ENCODE measurements at regions not wholly inside any gene's neighbourhood (a gene's known extent, or its start where the extent isn't known, plus 50 kb on each side); places are given as distances from the start of the nearest gene placed in this dataset.

GRCh38 chr12:107844312-107844921 is 69.9 kb downstream of the ASCL4 start:
- H3K27me3 ChIP-seq (ENCODE audit: control insufficient read depth, insufficient read depth, low read length) = peaks cover 39% of the 10 kb centered on the region
- POLR2A ChIA-PET = no interaction called here
- no peak for DNase-seq (ENCODE audit: low read depth, low spot score)
- H3K4me3 ChIP-seq (ENCODE audit: low read depth, low read length) = no peak overlapping the region
- no peak overlapping the region for H3K27ac ChIP-seq (ENCODE audit: low read depth, low read length)
- H3K9me3 ChIP-seq (ENCODE audit: control insufficient read depth, insufficient read depth, low read length) = no peaks in the 10 kb centered on the region; the same call in 1 of the 2 replicates
- TF ChIP-seq, protein P1, sequence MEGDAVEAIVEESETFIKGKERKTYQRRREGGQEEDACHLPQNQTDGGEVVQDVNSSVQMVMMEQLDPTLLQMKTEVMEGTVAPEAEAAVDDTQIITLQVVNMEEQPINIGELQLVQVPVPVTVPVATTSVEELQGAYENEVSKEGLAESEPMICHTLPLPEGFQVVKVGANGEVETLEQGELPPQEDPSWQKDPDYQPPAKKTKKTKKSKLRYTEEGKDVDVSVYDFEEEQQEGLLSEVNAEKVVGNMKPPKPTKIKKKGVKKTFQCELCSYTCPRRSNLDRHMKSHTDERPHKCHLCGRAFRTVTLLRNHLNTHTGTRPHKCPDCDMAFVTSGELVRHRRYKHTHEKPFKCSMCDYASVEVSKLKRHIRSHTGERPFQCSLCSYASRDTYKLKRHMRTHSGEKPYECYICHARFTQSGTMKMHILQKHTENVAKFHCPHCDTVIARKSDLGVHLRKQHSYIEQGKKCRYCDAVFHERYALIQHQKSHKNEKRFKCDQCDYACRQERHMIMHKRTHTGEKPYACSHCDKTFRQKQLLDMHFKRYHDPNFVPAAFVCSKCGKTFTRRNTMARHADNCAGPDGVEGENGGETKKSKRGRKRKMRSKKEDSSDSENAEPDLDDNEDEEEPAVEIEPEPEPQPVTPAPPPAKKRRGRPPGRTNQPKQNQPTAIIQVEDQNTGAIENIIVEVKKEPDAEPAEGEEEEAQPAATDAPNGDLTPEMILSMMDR (IDR thresholded peaks at IDR 0.05; ENCODE audit: low read depth, low read length) = no peak
- CTCF ChIA-PET = no interaction called here

DNA sequence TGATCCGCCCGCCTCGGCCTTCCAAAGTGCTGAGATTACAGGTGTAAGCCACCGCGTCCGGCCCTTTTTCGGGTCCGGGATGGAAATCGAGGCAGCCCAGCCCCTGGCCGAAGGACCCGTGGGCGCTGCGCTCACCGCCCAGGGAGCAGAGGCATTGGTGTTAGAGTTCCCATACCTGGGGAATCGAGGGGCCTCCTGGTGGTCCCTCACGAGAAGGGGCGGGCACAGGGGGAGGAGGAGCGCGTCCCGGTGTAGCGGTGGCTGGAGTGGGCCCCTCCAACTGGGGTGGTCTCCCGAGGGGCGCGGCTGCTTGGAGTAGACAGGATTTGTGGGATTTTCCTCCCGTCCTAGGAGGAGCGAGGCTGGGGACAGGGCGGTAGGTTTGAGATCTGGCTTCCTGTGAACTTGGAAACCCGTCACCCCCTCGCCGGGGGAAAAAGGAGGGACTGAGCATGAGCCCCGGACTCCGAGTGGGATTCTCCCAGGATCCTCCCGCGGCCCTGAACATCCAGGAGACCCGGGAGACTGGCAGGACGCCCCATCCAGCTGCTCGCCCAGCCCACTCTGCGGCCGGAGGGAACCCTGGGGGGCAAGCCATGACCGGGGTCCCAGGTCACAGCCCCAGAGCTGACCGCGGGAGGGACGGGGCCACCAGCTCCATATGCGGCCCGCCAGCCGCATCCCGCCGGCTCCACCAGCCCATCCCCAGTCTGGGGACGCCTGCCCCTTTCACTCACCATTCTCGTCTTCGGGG is 70.9 kb downstream of the ASCL4 start:
- Histone ChIP-seq H3K27ac (ENCODE audit: low read depth, low read length) (no peak overlapping the region), H3K4me3 (ENCODE audit: low read depth, low read length) (no peak overlapping the region), H3K9me3 (ENCODE audit: control insufficient read depth, insufficient read depth, low read length) (no peaks in the 10 kb centered on the region; the same call in 1 of the 2 replicates), H3K27me3 (ENCODE audit: control insufficient read depth, insufficient read depth, low read length) (peaks cover 39% of the 10 kb centered on the region)
- ChIA-PET CTCF (no interaction called here), POLR2A (no interaction called here)
- no peak for DNase-seq (ENCODE audit: low read depth, low spot score)
- TF ChIP-seq, protein P1 (IDR thresholded peaks at IDR 0.05; ENCODE audit: low read depth, low read length) = no peak

DNA sequence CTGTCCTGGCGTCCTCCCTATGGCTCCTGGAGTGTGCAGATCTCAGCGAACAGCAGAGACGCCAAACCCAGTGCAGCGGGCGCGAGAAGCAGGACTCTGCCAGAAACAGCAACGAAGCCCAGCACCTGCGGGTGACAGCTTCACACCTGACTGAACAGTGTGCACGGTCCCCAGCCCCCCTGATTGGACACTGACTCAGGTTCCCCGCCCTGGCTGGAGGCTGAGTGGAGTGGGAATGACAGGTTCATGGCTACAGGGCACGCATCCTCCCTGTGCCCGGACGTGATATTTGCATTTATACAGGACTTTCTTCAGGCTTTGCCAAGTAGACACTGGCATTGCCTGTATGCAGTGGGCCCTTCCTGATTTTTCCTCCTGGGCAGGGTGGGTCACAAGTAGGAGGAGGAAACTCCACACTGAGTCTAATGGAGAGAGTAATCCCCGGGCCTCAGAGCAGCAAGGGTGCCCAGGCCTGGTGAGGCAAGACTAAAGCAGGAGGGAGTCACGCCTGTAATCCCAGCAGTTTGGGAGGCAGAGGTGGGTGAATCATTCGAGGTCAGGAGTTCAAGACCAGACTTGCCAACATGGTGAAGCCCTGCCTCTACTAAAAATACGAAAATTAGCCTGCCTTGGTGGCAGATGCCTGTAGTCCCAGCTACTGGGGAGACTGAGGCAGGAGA is 71.6 kb downstream of the ASCL4 start:
- TF ChIP-seq, protein P1 (IDR thresholded peaks at IDR 0.05; ENCODE audit: low read depth, low read length) = no peak
- CTCF ChIA-PET = no interaction called here
- H3K27ac ChIP-seq (ENCODE audit: low read depth, low read length) = no peak overlapping the region
- H3K4me3 ChIP-seq (ENCODE audit: low read depth, low read length) = no peak overlapping the region
- POLR2A ChIA-PET = no interaction called here
- peaks cover 39% of the 10 kb centered on the region for H3K27me3 ChIP-seq (ENCODE audit: control insufficient read depth, insufficient read depth, low read length)
- no peak for DNase-seq (ENCODE audit: low read depth, low spot score)
- no peaks in the 10 kb centered on the region; the same call in 1 of the 2 replicates for H3K9me3 ChIP-seq (ENCODE audit: control insufficient read depth, insufficient read depth, low read length)

GRCh38 chr12:107847430-107847829 is 72.9 kb downstream of the ASCL4 start:
- DNase-seq (ENCODE audit: low read depth, low spot score) = no peak
- Histone ChIP-seq H3K27me3 (ENCODE audit: control insufficient read depth, insufficient read depth, low read length) (peaks cover 39% of the 10 kb centered on the region), H3K27ac (ENCODE audit: low read depth, low read length) (no peak overlapping the region), H3K4me3 (ENCODE audit: low read depth, low read length) (no peak overlapping the region), H3K9me3 (ENCODE audit: control insufficient read depth, insufficient read depth, low read length) (no peaks in the 10 kb centered on the region; the same call in 1 of the 2 replicates)
- POLR2A ChIA-PET = no interaction called here
- CTCF ChIA-PET = interaction anchor here (0.6 kb wide), 1 partner anchor 171 kb away, joined by 5 read pairs; no protein-coding TSS in a partner anchor
- TF ChIP-seq, protein P1 (IDR thresholded peaks at IDR 0.05; ENCODE audit: low read depth, low read length) = no peak

DNA sequence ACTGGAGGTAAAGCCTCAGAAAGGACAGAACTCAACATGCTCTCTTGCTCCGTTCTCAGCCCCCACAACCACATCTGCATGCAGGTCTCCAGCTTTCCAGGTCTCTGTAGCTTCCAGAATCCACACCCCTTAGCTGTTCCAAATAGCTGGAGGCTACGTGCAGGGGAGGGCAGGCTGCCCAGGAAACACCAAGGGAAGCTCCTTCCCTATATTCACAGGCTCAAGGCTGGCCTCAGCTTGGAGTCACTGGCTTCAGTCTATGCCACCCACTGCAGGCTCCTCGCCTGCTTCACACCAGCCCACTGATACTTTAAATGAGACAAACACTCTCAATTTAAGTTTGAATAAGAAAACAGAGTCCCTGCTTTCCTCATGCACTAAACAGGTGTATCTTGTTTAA is 73.3 kb downstream of the ASCL4 start:
- CTCF ChIA-PET = interaction anchor here (0.6 kb wide), 1 partner anchor 172 kb away, joined by 5 read pairs; no protein-coding TSS in a partner anchor
- Histone ChIP-seq H3K27me3 (ENCODE audit: control insufficient read depth, insufficient read depth, low read length) (peaks cover 38% of the 10 kb centered on the region), H3K4me3 (ENCODE audit: low read depth, low read length) (no peak overlapping the region), H3K9me3 (ENCODE audit: control insufficient read depth, insufficient read depth, low read length) (no peaks in the 10 kb centered on the region; the same call in 1 of the 2 replicates), H3K27ac (ENCODE audit: low read depth, low read length) (no peak overlapping the region)
- POLR2A ChIA-PET = no interaction called here
- DNase-seq (ENCODE audit: low read depth, low spot score) = no peak
- TF ChIP-seq, protein P1 (IDR thresholded peaks at IDR 0.05; ENCODE audit: low read depth, low read length) = no peak

Measured in AG04450 (cell line).